Tibial artery (tissue), 4 donors: ENCODE measurements at regions not wholly inside any gene's neighbourhood (a gene's known extent, or its start where the extent isn't known, plus 50 kb on each side); places are given as distances from the start of the nearest gene placed in this dataset.

Experiments
- DNase-seq, 2 donors: peaks; one replicate each; pipeline ENCODE4 v3.0.0-alpha.2; 2019
- H3K27ac ChIP-seq, 2 donors: fragments of 200-600 bp; sonication (generic) in 1 of 2; 1 replicate in 1 of 2; 2 replicates in 1 of 2; pipeline ENCODE4 v1.5.1; 2018 to 2019; ENCODE audit warnings: mild to moderate bottlenecking in 1 of 2
- H3K27me3 ChIP-seq, 2 donors: fragments of 200-600 bp; sonication (generic) in 1 of 2; one replicate each; pipeline versions ENCODE4 v1.5.1 to v1.6.0; 2016 to 2019
- H3K36me3 ChIP-seq, 3 donors: fragments of 200-600 bp; sonication (generic) in 2 of 3; one replicate each; pipeline ENCODE4 v1.5.1; 2016 to 2019; ENCODE audit warnings: mild to moderate bottlenecking in 2 of 3
- H3K4me1 ChIP-seq, 4 donors: fragments of 200-600 bp; sonication (generic) in 2 of 4; 1 replicate in 3 of 4; 2 replicates in 1 of 4; pipeline ENCODE4 v1.5.1; 2016 to 2019
- H3K4me3 ChIP-seq, 2 donors: fragments of 200-600 bp; sonication (generic) in 1 of 2; 1 replicate in 1 of 2; 2 replicates in 1 of 2; pipeline ENCODE4 v1.5.1; 2018 to 2019; ENCODE audit warnings: mild to moderate bottlenecking in 2 of 2
- H3K9me3 ChIP-seq, 3 donors: fragments of 200-600 bp; sonication (generic) in 1 of 3; one replicate each; pipeline ENCODE4 v1.5.1; 2016 to 2019
- intact Hi-C: fragments of 100-400 bp; cut with DNase I; formaldehyde crosslinking; loops from one replicate; pipeline ENCODE4 v1.15.0; 2023; ENCODE audit warnings: low total_unique reads
- TF ChIP-seq, protein P1 (sequence below), 2 experiments: fragments of 200-600 bp in 1 of 2; fragments of 450-650 bp in 1 of 2; IDR thresholded peaks; one replicate each; pipeline ENCODE4 v1.5.1; 2017 to 2019; ENCODE audit warnings: antibody characterized with exemption in 2 of 2, mild to moderate bottlenecking in 1 of 2, moderate library complexity in 1 of 2

DNA sequence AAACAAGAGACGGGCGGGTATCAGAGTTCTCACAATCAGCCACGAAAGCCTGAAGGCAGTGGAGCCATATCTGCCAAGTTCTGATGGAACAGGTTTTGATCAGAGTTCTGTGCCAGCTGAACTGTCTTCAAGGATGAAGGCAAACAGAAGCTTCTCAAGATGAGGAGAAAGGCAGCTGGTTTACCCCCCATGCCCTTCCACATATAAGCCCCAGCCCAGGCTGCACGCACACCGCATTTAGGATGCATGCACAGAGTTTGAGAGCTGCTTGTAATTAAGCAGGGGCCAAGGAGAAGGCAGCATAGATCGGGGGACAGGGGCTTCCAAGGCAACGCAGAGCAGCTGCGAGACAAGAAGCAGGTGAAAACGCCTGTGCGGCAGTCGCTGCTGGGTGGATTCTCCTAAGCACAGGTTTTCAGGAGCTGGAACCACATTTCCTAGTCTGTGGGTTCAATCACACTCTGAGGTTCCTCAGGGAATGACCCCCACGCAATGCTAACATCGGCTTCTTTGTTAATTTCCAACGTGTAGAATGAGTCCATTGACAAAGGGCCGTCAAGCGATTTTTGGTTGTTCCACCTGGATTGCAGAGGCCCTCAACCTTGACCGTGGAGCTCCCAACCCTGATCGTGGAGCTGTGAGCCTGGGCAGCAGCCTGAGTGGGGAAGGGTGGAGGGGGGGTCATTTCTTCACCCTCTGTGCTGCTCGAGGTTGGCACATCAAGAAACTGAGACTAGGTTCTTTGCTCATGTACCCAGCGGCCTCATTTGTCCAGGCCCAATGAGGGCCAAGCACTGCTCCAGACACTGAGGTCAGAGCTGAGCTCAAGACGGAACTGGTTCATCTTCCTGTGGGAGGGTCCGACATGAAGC is 81.7 kb upstream of the SHISAL1 start:
- no peaks in the 10 kb centered on the region for H3K36me3 ChIP-seq
- no peaks in the 10 kb centered on the region for H3K9me3 ChIP-seq
- H3K4me1 ChIP-seq = no peaks in the 10 kb centered on the region
- H3K27me3 ChIP-seq = peaks cover 0 to 36% of the 10 kb centered on the region in 2 donors
- TF ChIP-seq, protein P1, sequence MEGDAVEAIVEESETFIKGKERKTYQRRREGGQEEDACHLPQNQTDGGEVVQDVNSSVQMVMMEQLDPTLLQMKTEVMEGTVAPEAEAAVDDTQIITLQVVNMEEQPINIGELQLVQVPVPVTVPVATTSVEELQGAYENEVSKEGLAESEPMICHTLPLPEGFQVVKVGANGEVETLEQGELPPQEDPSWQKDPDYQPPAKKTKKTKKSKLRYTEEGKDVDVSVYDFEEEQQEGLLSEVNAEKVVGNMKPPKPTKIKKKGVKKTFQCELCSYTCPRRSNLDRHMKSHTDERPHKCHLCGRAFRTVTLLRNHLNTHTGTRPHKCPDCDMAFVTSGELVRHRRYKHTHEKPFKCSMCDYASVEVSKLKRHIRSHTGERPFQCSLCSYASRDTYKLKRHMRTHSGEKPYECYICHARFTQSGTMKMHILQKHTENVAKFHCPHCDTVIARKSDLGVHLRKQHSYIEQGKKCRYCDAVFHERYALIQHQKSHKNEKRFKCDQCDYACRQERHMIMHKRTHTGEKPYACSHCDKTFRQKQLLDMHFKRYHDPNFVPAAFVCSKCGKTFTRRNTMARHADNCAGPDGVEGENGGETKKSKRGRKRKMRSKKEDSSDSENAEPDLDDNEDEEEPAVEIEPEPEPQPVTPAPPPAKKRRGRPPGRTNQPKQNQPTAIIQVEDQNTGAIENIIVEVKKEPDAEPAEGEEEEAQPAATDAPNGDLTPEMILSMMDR (IDR thresholded peaks at IDR 0.05) = no peak
- H3K4me3 ChIP-seq = no peak overlapping the region
- H3K27ac ChIP-seq = no peak overlapping the region
- DNase-seq = peak; percentile 15 to 34
- intact Hi-C loops = no loop called here

DNA sequence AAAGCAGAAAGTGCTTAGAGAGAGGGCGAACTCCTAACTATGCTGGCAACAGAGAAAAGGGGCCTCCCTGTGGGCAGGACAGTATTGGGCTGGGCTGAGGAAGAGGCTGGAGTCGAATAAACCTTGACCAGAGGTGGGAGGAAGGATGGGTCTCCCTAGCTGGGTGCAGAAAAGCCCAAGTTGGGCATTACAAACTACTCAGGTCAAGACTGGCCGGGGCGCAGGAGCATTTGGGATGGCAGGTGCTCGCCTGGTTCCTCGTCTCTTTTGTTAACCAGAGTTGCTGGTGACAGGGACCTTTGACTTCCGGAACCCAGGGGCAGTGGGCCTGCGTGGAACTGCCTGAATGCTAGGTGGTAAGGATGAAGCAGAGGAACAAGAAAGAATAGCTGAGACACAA is 80.3 kb upstream of the SHISAL1 start:
- Histone ChIP-seq H3K36me3 (no peaks in the 10 kb centered on the region), H3K27ac (no peak overlapping the region), H3K27me3 (peaks cover 0 to 44% of the 10 kb centered on the region in 2 donors), H3K4me3 (no peak overlapping the region), H3K9me3 (no peaks in the 10 kb centered on the region), H3K4me1 (no peaks in the 10 kb centered on the region)
- TF ChIP-seq, protein P1 (IDR thresholded peaks at IDR 0.05) = no peak
- intact Hi-C loops = no loop called here
- peak; percentile 13 to 48 for DNase-seq

DNA sequence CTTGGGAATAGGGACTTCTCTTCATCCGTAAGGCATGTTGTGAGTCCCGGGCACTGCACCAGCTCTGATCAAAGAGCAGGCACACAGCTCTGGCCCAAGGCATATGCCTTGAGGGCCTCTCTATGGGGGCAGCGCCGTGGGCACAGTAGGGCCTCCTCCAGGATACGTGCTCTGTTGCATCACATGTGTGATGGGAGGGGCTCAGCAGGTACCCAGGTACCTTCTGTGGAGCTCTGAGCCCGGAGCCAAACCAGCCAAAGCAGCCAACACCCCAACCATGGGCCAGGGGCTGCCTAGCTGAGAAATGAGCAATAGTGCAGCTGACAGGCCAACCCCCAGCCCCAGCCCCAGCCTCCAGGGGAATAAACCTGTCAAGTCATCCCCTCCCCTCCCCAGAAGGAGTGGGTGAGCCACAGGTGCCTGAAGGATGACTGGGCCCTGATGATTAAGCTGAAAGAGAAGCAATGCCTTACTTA is 79.7 kb upstream of the SHISAL1 start:
- Histone ChIP-seq H3K36me3 (no peaks in the 10 kb centered on the region), H3K4me3 (no peak overlapping the region), H3K9me3 (no peaks in the 10 kb centered on the region), H3K4me1 (no peaks in the 10 kb centered on the region), H3K27me3 (peaks cover 0 to 48% of the 10 kb centered on the region in 2 donors), H3K27ac (no peak overlapping the region)
- TF ChIP-seq, protein P1 (IDR thresholded peaks at IDR 0.05) = no peak
- peak; percentile 8 to 53 for DNase-seq
- intact Hi-C loops = no loop called here

DNA sequence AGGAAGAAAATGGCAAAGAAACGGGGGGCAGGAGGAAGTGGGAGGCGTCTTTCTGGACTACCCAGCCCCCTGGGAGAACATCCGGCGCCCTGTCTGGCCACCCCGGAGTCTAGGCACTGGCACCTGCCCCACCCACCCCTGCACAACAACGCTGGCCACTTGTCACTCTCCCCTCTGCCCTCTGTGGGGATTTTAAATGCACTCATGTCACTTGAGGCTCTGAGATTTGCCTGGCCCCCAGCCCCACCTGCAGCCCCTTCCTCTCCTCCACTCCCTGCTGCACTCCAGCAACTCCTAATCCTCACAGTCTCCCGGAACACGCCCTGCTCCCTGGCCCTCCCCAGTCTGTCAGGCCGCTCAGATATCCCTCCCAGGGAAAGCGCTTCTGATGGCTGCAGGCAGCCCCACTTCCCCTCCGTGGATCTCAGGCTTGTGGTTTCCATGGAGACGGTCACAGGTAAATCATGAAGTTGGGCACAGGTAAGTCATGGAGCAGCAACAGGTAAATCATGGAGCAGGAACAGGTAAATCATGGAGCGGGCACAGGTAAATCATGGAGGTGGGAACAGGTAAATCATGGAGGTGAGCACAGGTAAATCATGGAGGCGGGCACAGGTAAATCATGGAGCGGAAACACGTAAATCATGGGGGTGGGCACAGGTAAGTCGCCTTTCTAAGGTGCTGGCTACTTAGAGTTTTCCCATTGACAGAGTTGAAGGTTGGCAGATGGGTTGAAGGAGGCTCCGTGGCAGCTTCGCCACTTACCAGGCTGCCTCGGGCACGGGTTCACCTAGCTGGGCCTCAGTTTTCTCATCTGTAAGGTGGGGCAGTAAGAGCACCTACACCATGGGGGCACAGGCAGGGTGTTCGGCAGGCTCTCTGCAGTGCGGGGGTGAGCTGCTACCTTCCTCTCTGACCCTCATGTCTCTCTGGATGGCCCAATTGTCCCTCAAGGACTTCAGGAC is 79.0 kb upstream of the SHISAL1 start:
- Histone ChIP-seq H3K9me3 (no peaks in the 10 kb centered on the region), H3K36me3 (no peaks in the 10 kb centered on the region), H3K4me1 (no peaks in the 10 kb centered on the region), H3K4me3 (no peak overlapping the region), H3K27ac (no peak overlapping the region), H3K27me3 (peaks cover 0 to 53% of the 10 kb centered on the region in 2 donors)
- DNase-seq = peak in 1 of 2 donors; percentile 45
- TF ChIP-seq, protein P1 (IDR thresholded peaks at IDR 0.05) = no peak
- intact Hi-C loops = no loop called here

DNA sequence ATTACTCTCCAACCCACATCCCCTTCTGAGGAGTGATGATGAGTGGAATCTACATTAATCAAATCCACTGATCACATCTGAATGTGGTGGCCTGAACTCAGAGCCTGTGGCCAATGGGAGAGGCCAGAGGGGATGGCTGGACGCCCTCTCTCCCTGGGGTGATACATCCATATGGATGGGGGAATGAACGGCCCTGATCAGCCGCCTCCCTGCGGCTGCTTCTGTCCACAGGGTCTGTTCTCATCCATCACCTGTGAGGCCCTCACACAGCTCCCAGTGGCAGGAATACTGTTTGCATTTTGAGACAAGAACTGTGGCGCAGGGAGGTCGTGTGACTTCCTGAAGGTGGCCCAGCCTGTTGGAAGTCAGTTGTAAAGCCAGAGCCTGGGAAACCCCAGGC is 78.3 kb upstream of the SHISAL1 start:
- TF ChIP-seq, protein P1 (IDR thresholded peaks at IDR 0.05) = no peak
- no peak overlapping the region for H3K4me3 ChIP-seq
- H3K27ac ChIP-seq = no peak overlapping the region
- H3K36me3 ChIP-seq = no peaks in the 10 kb centered on the region
- H3K27me3 ChIP-seq = peaks cover 0 to 49% of the 10 kb centered on the region in 2 donors
- no peaks in the 10 kb centered on the region for H3K9me3 ChIP-seq
- intact Hi-C loops = no loop called here
- peak in 1 of 2 donors; percentile 32 for DNase-seq
- H3K4me1 ChIP-seq = no peaks in the 10 kb centered on the region
